Parathyroid adenoma (tissue), 2 donors: ENCODE measurements at regions not wholly inside any gene's neighbourhood (a gene's known extent, or its start where the extent isn't known, plus 50 kb on each side); places are given as distances from the start of the nearest gene placed in this dataset.
"Not testable (repeated sequence)": the region's sequence is repeated elsewhere in the genome, so short reads cannot be mapped to it uniquely, and the experiment has no call there.

Experiments used
- H2AFZ ChIP-seq: fragments of 300-600 bp; sonication (generic); one replicate; pipeline ENCODE4 v1.7.0; 2017; ENCODE audit warnings: antibody characterized with exemption, mild to moderate bottlenecking
- H3K27ac ChIP-seq: fragments of 300-600 bp; sonication (generic); one replicate; pipeline ENCODE4 v1.7.0; 2017
- H3K27me3 ChIP-seq: fragments of 300-600 bp; sonication (generic); one replicate; pipeline ENCODE4 v1.7.0; 2017; ENCODE audit warnings: low read length; ENCODE audit not compliant: control insufficient read depth, insufficient read depth
- H3K36me3 ChIP-seq: fragments of 300-600 bp; sonication (generic); one replicate; pipeline ENCODE4 v1.7.0; 2017; ENCODE audit warnings: low read length; ENCODE audit not compliant: control insufficient read depth, insufficient read depth
- H3K4me1 ChIP-seq: fragments of 300-600 bp; sonication (generic); one replicate; pipeline ENCODE4 v1.7.0; 2017; ENCODE audit warnings: control low read depth
- H3K4me2 ChIP-seq: fragments of 300-600 bp; sonication (generic); one replicate; pipeline ENCODE4 v1.7.0; 2017; ENCODE audit warnings: low read length
- H3K4me3 ChIP-seq: fragments of 300-600 bp; sonication (generic); one replicate; pipeline ENCODE4 v1.7.0; 2017; ENCODE audit warnings: low read depth, low read length
- H3K79me2 ChIP-seq: fragments of 300-600 bp; sonication (generic); one replicate; pipeline ENCODE4 v1.7.0; 2017; ENCODE audit warnings: control low read depth
- H3K9ac ChIP-seq: fragments of 300-600 bp; sonication (generic); one replicate; pipeline ENCODE4 v1.7.0; 2017; ENCODE audit warnings: mild to moderate bottlenecking
- H3K9me3 ChIP-seq: fragments of 300-600 bp; sonication (generic); one replicate; pipeline ENCODE4 v1.7.0; 2017; ENCODE audit warnings: low read length; ENCODE audit not compliant: control insufficient read depth
- TF ChIP-seq, protein P1 (sequence below): fragments of 300-600 bp; sonication (generic); IDR thresholded peaks from one replicate; pipeline ENCODE4 v1.7.0; 2017; ENCODE audit warnings: antibody characterized with exemption, mild to moderate bottlenecking
- donor health status: primary hyperparathyroidism.

- H3K27ac ChIP-seq = no peak overlapping the region
- no peak overlapping the region for H2AFZ ChIP-seq
- no peak overlapping the region for H3K4me2 ChIP-seq
- TF ChIP-seq, protein P1, sequence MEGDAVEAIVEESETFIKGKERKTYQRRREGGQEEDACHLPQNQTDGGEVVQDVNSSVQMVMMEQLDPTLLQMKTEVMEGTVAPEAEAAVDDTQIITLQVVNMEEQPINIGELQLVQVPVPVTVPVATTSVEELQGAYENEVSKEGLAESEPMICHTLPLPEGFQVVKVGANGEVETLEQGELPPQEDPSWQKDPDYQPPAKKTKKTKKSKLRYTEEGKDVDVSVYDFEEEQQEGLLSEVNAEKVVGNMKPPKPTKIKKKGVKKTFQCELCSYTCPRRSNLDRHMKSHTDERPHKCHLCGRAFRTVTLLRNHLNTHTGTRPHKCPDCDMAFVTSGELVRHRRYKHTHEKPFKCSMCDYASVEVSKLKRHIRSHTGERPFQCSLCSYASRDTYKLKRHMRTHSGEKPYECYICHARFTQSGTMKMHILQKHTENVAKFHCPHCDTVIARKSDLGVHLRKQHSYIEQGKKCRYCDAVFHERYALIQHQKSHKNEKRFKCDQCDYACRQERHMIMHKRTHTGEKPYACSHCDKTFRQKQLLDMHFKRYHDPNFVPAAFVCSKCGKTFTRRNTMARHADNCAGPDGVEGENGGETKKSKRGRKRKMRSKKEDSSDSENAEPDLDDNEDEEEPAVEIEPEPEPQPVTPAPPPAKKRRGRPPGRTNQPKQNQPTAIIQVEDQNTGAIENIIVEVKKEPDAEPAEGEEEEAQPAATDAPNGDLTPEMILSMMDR = no peak
- H3K9ac ChIP-seq = no peak overlapping the region
- H3K36me3 ChIP-seq = no peaks in the 10 kb centered on the region
- H3K79me2 ChIP-seq = no peaks in the 10 kb centered on the region
- no peaks in the 10 kb centered on the region for H3K27me3 ChIP-seq
- H3K4me1 ChIP-seq = no peaks in the 10 kb centered on the region
- H3K9me3 ChIP-seq = no peaks in the 10 kb centered on the region
- H3K4me3 ChIP-seq = no peak overlapping the region
Measured at GRCh38 chr3:18215639-18216038, 209.5 kb downstream of the SATB1 start.

GRCh38 chr3:18211116-18211515 lies 214.0 kb downstream of the SATB1 start:
- Histone ChIP-seq H3K79me2 (no peaks in the 10 kb centered on the region), H3K36me3 (no peaks in the 10 kb centered on the region), H3K4me2 (no peak overlapping the region), H3K9me3 (no peaks in the 10 kb centered on the region), H3K27me3 (no peaks in the 10 kb centered on the region), H2AFZ (no peak overlapping the region), H3K27ac (no peak overlapping the region), H3K4me1 (no peaks in the 10 kb centered on the region), H3K9ac (no peak overlapping the region), H3K4me3 (no peak overlapping the region)
- TF ChIP-seq, protein P1 = no peak

GRCh38 chr3:18208856-18209255 lies 216.3 kb downstream of the SATB1 start:
- Histone ChIP-seq H3K36me3 (no peaks in the 10 kb centered on the region), H2AFZ (no peak overlapping the region), H3K4me2 (no peak overlapping the region), H3K9ac (no peak overlapping the region), H3K4me3 (no peak overlapping the region), H3K9me3 (no peaks in the 10 kb centered on the region), H3K27ac (no peak overlapping the region), H3K79me2 (no peaks in the 10 kb centered on the region), H3K4me1 (no peaks in the 10 kb centered on the region), H3K27me3 (no peaks in the 10 kb centered on the region)
- TF ChIP-seq, protein P1 = no peak

- H3K9me3 ChIP-seq = no peaks in the 10 kb centered on the region
- no peak overlapping the region for H3K9ac ChIP-seq
- H3K4me2 ChIP-seq = no peak overlapping the region
- H3K27me3 ChIP-seq = no peaks in the 10 kb centered on the region
- H2AFZ ChIP-seq = no peak overlapping the region
- H3K36me3 ChIP-seq = no peaks in the 10 kb centered on the region
- TF ChIP-seq, protein P1 = no peak
- H3K4me1 ChIP-seq = no peaks in the 10 kb centered on the region
- no peak overlapping the region for H3K4me3 ChIP-seq
- H3K79me2 ChIP-seq = no peaks in the 10 kb centered on the region
- H3K27ac ChIP-seq = no peak overlapping the region
Measured at GRCh38 chr3:18208091-18208490, 217.0 kb downstream of the SATB1 start.

DNA sequence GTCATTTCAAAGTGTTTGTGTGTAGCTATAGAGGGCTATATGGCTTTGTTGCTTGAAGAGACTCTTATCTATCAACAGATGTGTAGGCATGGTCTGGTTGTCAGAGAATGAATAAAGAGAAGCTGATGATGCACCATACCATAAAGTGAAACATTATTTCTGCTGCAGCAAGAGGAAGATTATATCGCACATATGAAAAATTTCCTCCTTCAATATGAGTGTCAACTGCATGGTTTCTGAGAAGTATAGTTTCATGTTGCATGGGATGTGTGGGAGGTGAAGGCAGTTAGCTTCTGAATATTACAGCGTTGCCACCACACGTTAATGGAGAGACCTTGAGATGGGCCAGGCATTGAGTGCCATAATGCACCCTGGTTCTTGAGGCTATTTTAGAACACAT lies 217.9 kb downstream of the SATB1 start:
- no peak overlapping the region for H3K27ac ChIP-seq
- no peak overlapping the region for H3K4me3 ChIP-seq
- H3K27me3 ChIP-seq = no peaks in the 10 kb centered on the region
- H3K4me2 ChIP-seq = no peak overlapping the region
- TF ChIP-seq, protein P1 = no peak
- H3K9ac ChIP-seq = no peak overlapping the region
- no peaks in the 10 kb centered on the region for H3K4me1 ChIP-seq
- H2AFZ ChIP-seq = no peak overlapping the region
- H3K9me3 ChIP-seq = no peaks in the 10 kb centered on the region
- H3K79me2 ChIP-seq = no peaks in the 10 kb centered on the region
- H3K36me3 ChIP-seq = no peaks in the 10 kb centered on the region

- not testable (repeated sequence) for H3K36me3 ChIP-seq, H3K4me1 ChIP-seq, H3K27ac ChIP-seq, H3K9me3 ChIP-seq, H3K79me2 ChIP-seq, H2AFZ ChIP-seq, H3K4me2 ChIP-seq, H3K27me3 ChIP-seq, H3K9ac ChIP-seq, H3K4me3 ChIP-seq
Measured at GRCh38 chr3:18205701-18206100, 219.4 kb downstream of the SATB1 start.
